Breast epithelium (tissue), 4 donors: ENCODE measurements at regions not wholly inside any gene's neighbourhood (a gene's known extent, or its start where the extent isn't known, plus 50 kb on each side); places are given as distances from the start of the nearest gene placed in this dataset.

ENCODE experiments used
- DNase-seq, 2 donors: peaks; one replicate each; pipeline ENCODE4 v3.0.0-alpha.2; 2019; ENCODE audit warnings: low spot score in 2 of 2
- H3K27ac ChIP-seq, 2 donors: fragments of 200-600 bp; sonication (generic) in 1 of 2; one replicate each; pipeline ENCODE4 v1.5.1; 2016 to 2019; ENCODE audit warnings: mild to moderate bottlenecking in 1 of 2
- H3K27me3 ChIP-seq, 2 donors: fragments of 200-600 bp; sonication (generic) in 1 of 2; one replicate each; pipeline versions ENCODE4 v1.5.1 to v1.6.0; 2017 to 2019; ENCODE audit warnings: control low read depth in 1 of 2, mild to moderate bottlenecking in 1 of 2
- H3K36me3 ChIP-seq: fragments of 200-600 bp; one replicate; pipeline ENCODE4 v1.5.1; 2019
- H3K4me1 ChIP-seq, 2 donors: fragments of 200-600 bp; sonication (generic); one replicate each; pipeline ENCODE4 v1.5.1; 2016 to 2019; ENCODE audit warnings: control low read depth in 1 of 2
- H3K4me3 ChIP-seq, 3 donors: fragments of 200-600 bp; sonication (generic); 1 replicate in 2 of 3; 2 replicates in 1 of 3; pipeline ENCODE4 v1.5.1; 2016 to 2019; ENCODE audit warnings: mild to moderate bottlenecking in 3 of 3, moderate library complexity in 2 of 3
- H3K9me3 ChIP-seq, 2 donors: fragments of 200-600 bp; sonication (generic) in 1 of 2; one replicate each; pipeline ENCODE4 v1.5.1; 2016 to 2019; ENCODE audit warnings: control low read depth in 1 of 2
- POLR2A ChIP-seq: fragments of 450-650 bp; IDR thresholded peaks from one replicate; pipeline ENCODE4 v1.6.1; 2016; ENCODE audit warnings: antibody characterized with exemption, mild to moderate bottlenecking, moderate library complexity
- POLR2AphosphoS5 ChIP-seq, 3 donors: sonication (generic); formaldehyde crosslinking; IDR thresholded peaks; one replicate each; pipeline ENCODE4 v1.6.1; 2017; ENCODE audit warnings: antibody characterized with exemption in 3 of 3
- intact Hi-C: fragments of 100-400 bp; cut with DNase I; formaldehyde crosslinking; loops from one replicate; pipeline ENCODE4 v1.15.1; 2023; ENCODE audit warnings: low total_unique reads
- TF ChIP-seq, protein P1 (sequence below), 3 donors: fragments of 450-650 bp; IDR thresholded peaks; one replicate each; pipeline ENCODE4 v1.5.1; 2016 to 2017; ENCODE audit warnings: antibody characterized with exemption in 3 of 3, mild to moderate bottlenecking in 3 of 3, moderate library complexity in 3 of 3

GRCh38 chr2:122062506-122062905 is 307.1 kb downstream of the TSN start:
- Histone ChIP-seq H3K9me3 (no peaks in the 10 kb centered on the region), H3K4me3 (no peak overlapping the region), H3K4me1 (no peaks in the 10 kb centered on the region), H3K27ac (no peak overlapping the region), H3K27me3 (no peaks in the 10 kb centered on the region), H3K36me3 (no peaks in the 10 kb centered on the region)
- DNase-seq, result no peak
- TF ChIP-seq POLR2AphosphoS5 (IDR thresholded peaks at IDR 0.05) (no peak), POLR2A (no peak)
- TF ChIP-seq, protein P1, sequence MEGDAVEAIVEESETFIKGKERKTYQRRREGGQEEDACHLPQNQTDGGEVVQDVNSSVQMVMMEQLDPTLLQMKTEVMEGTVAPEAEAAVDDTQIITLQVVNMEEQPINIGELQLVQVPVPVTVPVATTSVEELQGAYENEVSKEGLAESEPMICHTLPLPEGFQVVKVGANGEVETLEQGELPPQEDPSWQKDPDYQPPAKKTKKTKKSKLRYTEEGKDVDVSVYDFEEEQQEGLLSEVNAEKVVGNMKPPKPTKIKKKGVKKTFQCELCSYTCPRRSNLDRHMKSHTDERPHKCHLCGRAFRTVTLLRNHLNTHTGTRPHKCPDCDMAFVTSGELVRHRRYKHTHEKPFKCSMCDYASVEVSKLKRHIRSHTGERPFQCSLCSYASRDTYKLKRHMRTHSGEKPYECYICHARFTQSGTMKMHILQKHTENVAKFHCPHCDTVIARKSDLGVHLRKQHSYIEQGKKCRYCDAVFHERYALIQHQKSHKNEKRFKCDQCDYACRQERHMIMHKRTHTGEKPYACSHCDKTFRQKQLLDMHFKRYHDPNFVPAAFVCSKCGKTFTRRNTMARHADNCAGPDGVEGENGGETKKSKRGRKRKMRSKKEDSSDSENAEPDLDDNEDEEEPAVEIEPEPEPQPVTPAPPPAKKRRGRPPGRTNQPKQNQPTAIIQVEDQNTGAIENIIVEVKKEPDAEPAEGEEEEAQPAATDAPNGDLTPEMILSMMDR (IDR thresholded peaks at IDR 0.05), result no peak
- intact Hi-C loops, result no loop called here

DNA sequence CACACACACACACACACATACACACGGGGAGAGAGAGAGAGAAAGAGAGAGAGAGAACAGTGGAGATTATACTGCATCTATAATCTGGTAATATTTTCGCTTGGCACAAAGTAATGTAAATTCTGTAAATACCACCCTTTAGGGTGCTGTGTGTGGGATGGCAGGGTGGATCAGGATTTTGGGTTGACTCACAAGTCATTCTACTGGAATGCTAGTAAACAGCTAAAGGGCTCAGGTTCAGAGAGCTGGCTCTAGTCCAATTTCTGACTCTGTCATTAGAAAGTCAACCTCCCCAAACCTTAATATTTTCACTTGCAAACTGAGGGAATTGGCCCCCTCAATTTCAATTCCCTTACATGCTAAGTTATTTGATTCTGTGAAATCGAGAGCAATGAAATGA is 308.3 kb downstream of the TSN start:
- DNase-seq, result no peak
- no peak overlapping the region for H3K27ac ChIP-seq
- TF ChIP-seq, protein P1 (IDR thresholded peaks at IDR 0.05), result no peak
- TF ChIP-seq POLR2A, result no peak
- no peak for TF ChIP-seq POLR2AphosphoS5 (IDR thresholded peaks at IDR 0.05)
- H3K27me3 ChIP-seq, result no peaks in the 10 kb centered on the region
- H3K4me3 ChIP-seq, result no peak overlapping the region
- no peaks in the 10 kb centered on the region for H3K4me1 ChIP-seq
- no peaks in the 10 kb centered on the region for H3K9me3 ChIP-seq
- intact Hi-C loops, result no loop called here
- no peaks in the 10 kb centered on the region for H3K36me3 ChIP-seq

DNA sequence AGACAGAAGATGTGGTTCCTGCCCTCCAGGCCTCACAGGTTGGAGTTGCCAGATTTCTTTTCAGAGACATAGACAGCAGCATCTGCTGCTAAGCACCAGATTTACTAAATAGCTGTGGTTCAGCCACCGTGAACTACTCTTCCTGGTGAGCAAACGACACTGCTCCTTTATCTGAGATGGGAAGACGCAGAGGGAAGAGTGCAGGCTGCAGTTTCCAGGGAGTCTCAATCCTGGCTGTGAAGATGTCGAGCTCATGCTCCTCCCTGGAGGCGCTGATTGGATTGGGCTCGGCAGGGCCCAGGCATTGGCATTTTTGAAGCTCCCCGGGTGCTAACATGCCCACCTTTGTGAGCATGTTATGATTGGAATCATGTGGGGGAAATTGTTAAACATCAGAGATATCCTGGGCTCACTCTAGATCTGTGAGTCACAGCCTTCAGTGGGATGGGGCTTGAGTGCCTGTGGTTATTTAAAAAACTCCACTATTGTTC is 314.8 kb downstream of the TSN start:
- intact Hi-C loops, result no loop called here
- H3K4me3 ChIP-seq, result no peak overlapping the region
- no peak overlapping the region for H3K27ac ChIP-seq
- H3K9me3 ChIP-seq, result no peaks in the 10 kb centered on the region
- TF ChIP-seq POLR2AphosphoS5 (IDR thresholded peaks at IDR 0.05), result no peak
- no peak for TF ChIP-seq POLR2A
- TF ChIP-seq, protein P1 (IDR thresholded peaks at IDR 0.05), result no peak
- H3K4me1 ChIP-seq, result no peaks in the 10 kb centered on the region
- H3K27me3 ChIP-seq, result no peaks in the 10 kb centered on the region
- DNase-seq, result no peak
- no peaks in the 10 kb centered on the region for H3K36me3 ChIP-seq

- TF ChIP-seq, protein P1 (IDR thresholded peaks at IDR 0.05), result no peak
- TF ChIP-seq POLR2AphosphoS5 (IDR thresholded peaks at IDR 0.05) (no peak), POLR2A (no peak)
- H3K27me3 ChIP-seq, result no peaks in the 10 kb centered on the region
- H3K36me3 ChIP-seq, result no peaks in the 10 kb centered on the region
- no peak overlapping the region for H3K27ac ChIP-seq
- no peak overlapping the region for H3K4me3 ChIP-seq
- no peaks in the 10 kb centered on the region for H3K9me3 ChIP-seq
- DNase-seq, result no peak
- intact Hi-C loops, result no loop called here
- no peaks in the 10 kb centered on the region for H3K4me1 ChIP-seq
Measured at GRCh38 chr2:122072666-122073065, 317.2 kb downstream of the TSN start.

- Histone ChIP-seq H3K4me1 (no peaks in the 10 kb centered on the region), H3K27me3 (no peaks in the 10 kb centered on the region), H3K9me3 (no peaks in the 10 kb centered on the region), H3K4me3 (no peak overlapping the region), H3K36me3 (no peaks in the 10 kb centered on the region), H3K27ac (no peak overlapping the region)
- DNase-seq, result no peak
- TF ChIP-seq POLR2AphosphoS5 (IDR thresholded peaks at IDR 0.05), result no peak
- intact Hi-C loops, result no loop called here
Measured at GRCh38 chr2:122074201-122074600, 318.8 kb downstream of the TSN start.

GRCh38 chr2:122075381-122075780 is 319.9 kb downstream of the TSN start:
- Histone ChIP-seq H3K4me3 (no peak overlapping the region), H3K27ac (no peak overlapping the region), H3K36me3 (no peaks in the 10 kb centered on the region), H3K27me3 (no peaks in the 10 kb centered on the region), H3K4me1 (no peaks in the 10 kb centered on the region), H3K9me3 (no peaks in the 10 kb centered on the region)
- DNase-seq, result no peak
- intact Hi-C loops, result no loop called here
- TF ChIP-seq POLR2AphosphoS5 (IDR thresholded peaks at IDR 0.05) (no peak), POLR2A (no peak)
- TF ChIP-seq, protein P1 (IDR thresholded peaks at IDR 0.05), result no peak
